Testis (tissue), 2 donors: ENCODE measurements at regions not wholly inside any gene's neighbourhood (a gene's known extent, or its start where the extent isn't known, plus 50 kb on each side); places are given as distances from the start of the nearest gene placed in this dataset.

ENCODE experiments used
- DNase-seq: peaks from one replicate; pipeline ENCODE4 v3.0.0-alpha.2; 2019
- H3K27ac ChIP-seq, 2 donors: fragments of 200-600 bp; sonication (generic); one replicate each; pipeline ENCODE4 v1.5.1; 2019
- H3K27me3 ChIP-seq: fragments of 200-600 bp; sonication (generic); one replicate; pipeline ENCODE4 v1.5.1; 2019
- H3K36me3 ChIP-seq: fragments of 200-600 bp; sonication (generic); one replicate; pipeline ENCODE4 v1.5.1; 2017; ENCODE audit warnings: low read depth; ENCODE audit errors: missing control alignments
- H3K4me1 ChIP-seq: fragments of 200-600 bp; sonication (generic); one replicate; pipeline ENCODE4 v1.5.1; 2019
- H3K4me3 ChIP-seq, 2 donors: fragments of 200-600 bp; sonication (generic); one replicate each; pipeline ENCODE4 v1.5.1; 2017 to 2019
- H3K9me3 ChIP-seq: fragments of 200-600 bp; sonication (generic); one replicate; pipeline ENCODE4 v1.5.1; 2017
- CTCF ChIP-seq, 3 experiments: fragments of 450-650 bp in 2 of 3; fragments of 200-600 bp in 1 of 3; sonication (generic) in 1 of 3; IDR thresholded peaks; one replicate each; pipeline ENCODE4 v1.5.1; 2016 to 2019; ENCODE audit warnings: antibody characterized with exemption in 3 of 3, mild to moderate bottlenecking in 2 of 3, moderate library complexity in 1 of 3
- POLR2A ChIP-seq: fragments of 450-650 bp; IDR thresholded peaks from one replicate; pipeline ENCODE4 v1.6.1; 2017; ENCODE audit warnings: antibody characterized with exemption, mild to moderate bottlenecking, moderate library complexity
- WGBS, 2 donors: methylation state at CpG; one replicate each; pipeline ENCODE4 v1.1.5; 2018; 5-methylcytosine and 5-hydroxymethylcytosine counted together
- intact Hi-C: fragments of 100-400 bp; cut with DNase I; formaldehyde crosslinking; loops from one replicate; pipeline ENCODE4 v1.15.1; 2023; ENCODE audit warnings: low total_unique reads

GRCh38 chr3:103075282-103075681 lies 640.5 kb downstream of the ZPLD1 start:
- intact Hi-C loops = no loop called here
- no peak overlapping the region for H3K4me3 ChIP-seq
- DNase-seq = no peak
- 78 to 81% methylated on average over 2 of the region's 2 CpGs for WGBS, 2 donors
- no peak overlapping the region for H3K27ac ChIP-seq
- no peaks in the 10 kb centered on the region for H3K27me3 ChIP-seq
- H3K4me1 ChIP-seq = no peaks in the 10 kb centered on the region
- H3K36me3 ChIP-seq = no peaks in the 10 kb centered on the region
- H3K9me3 ChIP-seq = no peaks in the 10 kb centered on the region
- no peak for TF ChIP-seq CTCF (IDR thresholded peaks at IDR 0.05)
- TF ChIP-seq POLR2A = no peak

- H3K4me1 ChIP-seq = no peaks in the 10 kb centered on the region
- H3K9me3 ChIP-seq = no peaks in the 10 kb centered on the region
- no peaks in the 10 kb centered on the region for H3K36me3 ChIP-seq
- H3K27ac ChIP-seq = no peak overlapping the region
- DNase-seq = no peak
- intact Hi-C loops = no loop called here
- TF ChIP-seq POLR2A (no peak), CTCF (IDR thresholded peaks at IDR 0.05) (no peak)
- WGBS, 2 donors = 82 to 87% methylated on average over 3 of the region's 3 CpGs
- no peak overlapping the region for H3K4me3 ChIP-seq
- no peaks in the 10 kb centered on the region for H3K27me3 ChIP-seq
These were observed 643.1 kb downstream of the ZPLD1 start for GRCh38 chr3:103077910-103078309.

GRCh38 chr3:103082501-103082900 lies 647.7 kb downstream of the ZPLD1 start:
- TF ChIP-seq POLR2A (no peak), CTCF (IDR thresholded peaks at IDR 0.05) (no peak)
- no peak overlapping the region for H3K4me3 ChIP-seq
- no peaks in the 10 kb centered on the region for H3K9me3 ChIP-seq
- intact Hi-C loops = no loop called here
- H3K36me3 ChIP-seq = no peaks in the 10 kb centered on the region
- H3K27me3 ChIP-seq = no peaks in the 10 kb centered on the region
- 80 to 87% methylated on average over 1 of the region's 1 CpG for WGBS, 2 donors
- no peak overlapping the region for H3K27ac ChIP-seq
- H3K4me1 ChIP-seq = no peaks in the 10 kb centered on the region
- no peak for DNase-seq

- Histone ChIP-seq H3K27ac (no peak overlapping the region), H3K9me3 (no peaks in the 10 kb centered on the region), H3K4me3 (no peak overlapping the region), H3K4me1 (no peaks in the 10 kb centered on the region), H3K36me3 (no peaks in the 10 kb centered on the region), H3K27me3 (no peaks in the 10 kb centered on the region)
- intact Hi-C loops = no loop called here
- WGBS, 2 donors = 83 to 91% methylated on average over 3 of the region's 3 CpGs
- TF ChIP-seq POLR2A = no peak
- TF ChIP-seq CTCF (IDR thresholded peaks at IDR 0.05) = no peak
- no peak for DNase-seq
These were observed 649.2 kb downstream of the ZPLD1 start for GRCh38 chr3:103083848-103084631.

- Histone ChIP-seq H3K27me3 (no peaks in the 10 kb centered on the region), H3K4me3 (no peak overlapping the region), H3K36me3 (no peaks in the 10 kb centered on the region), H3K4me1 (no peaks in the 10 kb centered on the region), H3K27ac (no peak overlapping the region), H3K9me3 (no peaks in the 10 kb centered on the region)
- no peak for DNase-seq
- TF ChIP-seq CTCF (IDR thresholded peaks at IDR 0.05) (no peak), POLR2A (no peak)
- intact Hi-C loops = no loop called here
These were observed 650.6 kb downstream of the ZPLD1 start for GRCh38 chr3:103085465-103085864.
